22Rv1 (cell line): ENCODE measurements at regions not wholly inside any gene's neighbourhood (a gene's known extent, or its start where the extent isn't known, plus 50 kb on each side); places are given as distances from the start of the nearest gene placed in this dataset.

Experiments
- CTCF ChIP-seq: fragments of 450-650 bp; IDR thresholded peaks from 2 replicates; pipeline ENCODE4 v1.5.1; 2017; ENCODE audit warnings: mild to moderate bottlenecking
- ZFX ChIP-seq: fragments of 450-650 bp; IDR thresholded peaks from 2 replicates; pipeline ENCODE4 v1.6.1; 2017; ENCODE audit warnings: antibody characterized with exemption, borderline replicate concordance

- TF ChIP-seq CTCF (no peak), ZFX (no peak)
Observed at GRCh38 chr2:143890798-143891197, 629.1 kb downstream of the ZEB2 start.
